SW480 (cell line): ENCODE measurements at regions not wholly inside any gene's neighbourhood (a gene's known extent, or its start where the extent isn't known, plus 50 kb on each side); places are given as distances from the start of the nearest gene placed in this dataset.

Experiments used
- DNase-seq: peaks from one replicate; pipeline ENCODE4 v3.0.0-alpha.2; 2016; ENCODE audit warnings: low spot score

DNA sequence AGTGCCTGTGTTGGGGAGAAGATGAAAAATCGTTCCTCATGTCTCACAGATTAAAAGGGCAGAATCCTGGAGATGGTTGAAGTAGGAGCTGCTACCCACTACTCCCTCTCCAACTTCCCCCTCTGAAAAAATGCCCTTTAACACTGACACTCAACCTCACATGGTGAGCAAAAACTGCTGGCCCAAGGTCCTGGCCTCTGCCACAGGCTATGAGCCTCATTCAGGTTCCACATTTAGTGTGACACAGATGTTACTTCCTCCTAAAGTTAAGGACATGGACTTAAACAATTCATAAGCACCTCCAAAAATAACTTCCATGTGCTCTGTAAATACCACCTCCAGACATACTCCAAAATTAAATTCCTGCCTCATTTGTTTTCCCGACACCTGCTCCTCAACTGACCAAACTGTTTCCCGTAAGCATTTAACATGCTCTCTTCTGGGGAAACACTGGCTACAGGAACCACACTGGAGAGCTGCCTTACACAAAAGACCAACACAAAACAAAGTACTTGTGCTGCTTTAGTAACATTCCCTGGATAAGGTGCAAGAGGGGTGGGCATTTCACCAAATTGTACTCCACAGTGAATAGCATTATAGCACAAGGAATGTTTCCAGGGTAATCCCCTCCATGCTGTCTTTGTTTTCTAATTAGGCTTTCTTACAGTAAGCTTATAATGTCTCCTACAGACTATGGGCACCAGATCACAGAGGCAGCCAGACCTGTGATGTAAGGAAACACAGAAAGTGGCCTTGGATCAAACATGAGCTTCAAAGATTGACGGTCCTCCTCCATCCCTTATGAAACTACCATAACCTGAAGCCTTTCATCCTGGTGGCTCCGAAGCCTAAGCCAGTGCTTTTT is 57.0 kb downstream of the PHLDA1 start:
- DNase-seq, result no peak

DNA sequence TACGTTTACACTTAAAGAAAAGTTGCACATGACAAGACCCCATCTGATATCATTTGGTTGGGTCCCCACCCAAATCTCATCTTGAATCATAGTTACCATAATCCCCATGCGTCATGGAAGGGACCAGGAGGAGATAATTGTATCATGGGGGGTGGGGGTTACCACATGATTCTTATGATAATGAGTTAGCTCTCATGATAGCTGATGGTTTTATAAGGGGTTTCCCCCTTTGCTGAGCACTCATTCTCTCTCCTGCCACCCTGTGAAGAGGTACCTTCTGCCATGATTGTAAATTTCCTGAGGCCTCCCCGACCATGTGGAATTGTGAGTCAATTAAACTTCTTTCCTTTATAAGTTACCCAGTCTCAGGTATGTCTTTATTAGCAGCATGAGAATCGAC is 60.3 kb downstream of the PHLDA1 start:
- DNase-seq, result no peak

DNA sequence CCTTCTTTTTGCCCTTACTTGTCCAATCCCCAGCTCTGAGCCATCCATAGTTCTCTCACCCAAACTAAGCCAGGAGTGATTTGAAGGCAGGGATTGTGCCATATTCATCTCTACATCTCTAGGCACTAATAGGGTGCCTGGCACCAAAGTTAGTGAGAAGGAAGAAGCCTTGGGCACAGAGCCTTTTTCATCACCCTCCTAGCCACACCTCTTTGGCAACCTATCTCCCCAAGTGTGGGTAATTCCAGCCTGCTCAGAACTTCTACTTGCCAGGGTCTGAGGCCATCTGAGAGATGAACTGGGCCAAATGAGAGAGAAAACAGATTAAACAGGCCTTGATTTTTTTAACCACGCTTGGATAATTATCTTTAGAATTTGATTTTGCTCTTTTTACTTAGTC is 61.3 kb downstream of the PHLDA1 start:
- DNase-seq, result no peak

DNA sequence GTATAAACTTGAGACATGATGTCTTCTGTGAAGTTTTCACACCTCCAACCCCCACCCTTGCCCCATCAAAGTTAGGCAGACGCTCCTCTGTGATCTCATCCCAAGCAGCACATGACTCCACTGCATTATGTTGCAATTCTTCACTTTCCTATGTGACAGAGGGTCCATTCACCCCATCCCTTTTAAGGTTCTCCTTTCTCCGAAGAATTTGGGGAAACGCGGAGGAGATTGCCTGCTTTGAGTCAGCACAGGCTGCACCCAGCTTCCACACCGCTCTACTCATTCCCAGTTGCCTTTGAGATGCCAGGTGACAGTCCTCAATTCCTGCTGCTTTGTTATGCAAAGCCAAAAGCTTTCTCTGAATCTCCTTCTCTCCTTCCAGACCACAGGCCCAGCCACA is 61.8 kb downstream of the PHLDA1 start:
- no peak for DNase-seq

DNA sequence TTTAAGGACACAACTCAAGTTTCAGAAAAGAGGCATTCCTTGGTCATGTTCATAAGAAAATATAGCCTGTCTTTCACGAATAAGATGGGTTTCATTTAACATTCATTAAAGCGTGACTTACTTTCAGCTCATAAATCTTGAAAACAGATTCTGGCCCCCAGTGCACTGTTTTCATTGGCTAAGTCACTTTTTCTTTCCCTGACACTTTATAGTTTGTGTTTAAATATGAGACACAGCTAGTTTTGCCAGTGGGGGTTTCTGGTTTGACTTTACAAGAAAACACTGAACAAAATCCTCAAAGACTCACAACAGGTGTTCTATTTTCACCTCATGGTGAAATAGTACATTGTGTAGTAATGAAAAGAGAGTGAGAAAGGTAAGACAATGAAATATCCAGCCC is 65.9 kb downstream of the PHLDA1 start:
- DNase-seq, result no peak

DNA sequence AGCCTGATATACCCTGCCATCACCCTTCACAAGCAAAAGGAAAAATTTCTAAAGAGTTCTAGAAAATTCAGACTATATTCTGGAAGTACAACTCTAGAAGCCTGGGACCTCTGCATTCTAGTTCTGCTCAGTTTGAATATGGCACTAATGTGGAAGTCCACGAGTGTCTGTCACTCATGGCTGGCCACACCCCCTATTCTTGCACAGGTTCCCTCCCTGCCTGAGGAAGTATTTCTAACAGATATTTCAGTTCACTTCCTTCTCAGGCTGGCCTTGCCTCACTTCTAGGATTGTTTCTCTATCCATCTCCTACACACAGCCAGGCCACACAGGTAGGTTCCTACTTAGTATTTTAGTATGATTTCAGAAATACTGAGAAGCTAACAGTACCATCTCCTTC is 67.4 kb downstream of the PHLDA1 start:
- peak; percentile 74 for DNase-seq

DNA sequence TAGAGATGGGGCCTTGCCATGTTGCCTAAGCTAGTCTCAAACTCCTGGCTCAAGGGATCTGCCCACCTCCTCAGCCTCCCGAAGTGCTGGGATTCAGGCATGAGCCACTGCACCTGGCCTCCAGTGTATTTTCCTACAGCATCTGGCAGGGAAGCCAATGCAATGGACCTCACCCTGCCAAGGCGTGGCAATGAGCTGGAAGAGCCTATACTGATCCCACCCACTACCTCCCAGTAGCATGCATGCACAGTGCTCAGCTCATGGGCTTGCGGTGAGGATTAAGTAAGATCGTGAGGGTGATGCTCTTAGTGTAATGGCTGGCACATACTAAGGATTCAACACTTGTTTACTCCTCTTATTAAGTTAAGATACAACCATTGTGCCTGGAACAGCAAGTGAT is 69.7 kb downstream of the PHLDA1 start:
- peak; percentile 91 for DNase-seq

DNA sequence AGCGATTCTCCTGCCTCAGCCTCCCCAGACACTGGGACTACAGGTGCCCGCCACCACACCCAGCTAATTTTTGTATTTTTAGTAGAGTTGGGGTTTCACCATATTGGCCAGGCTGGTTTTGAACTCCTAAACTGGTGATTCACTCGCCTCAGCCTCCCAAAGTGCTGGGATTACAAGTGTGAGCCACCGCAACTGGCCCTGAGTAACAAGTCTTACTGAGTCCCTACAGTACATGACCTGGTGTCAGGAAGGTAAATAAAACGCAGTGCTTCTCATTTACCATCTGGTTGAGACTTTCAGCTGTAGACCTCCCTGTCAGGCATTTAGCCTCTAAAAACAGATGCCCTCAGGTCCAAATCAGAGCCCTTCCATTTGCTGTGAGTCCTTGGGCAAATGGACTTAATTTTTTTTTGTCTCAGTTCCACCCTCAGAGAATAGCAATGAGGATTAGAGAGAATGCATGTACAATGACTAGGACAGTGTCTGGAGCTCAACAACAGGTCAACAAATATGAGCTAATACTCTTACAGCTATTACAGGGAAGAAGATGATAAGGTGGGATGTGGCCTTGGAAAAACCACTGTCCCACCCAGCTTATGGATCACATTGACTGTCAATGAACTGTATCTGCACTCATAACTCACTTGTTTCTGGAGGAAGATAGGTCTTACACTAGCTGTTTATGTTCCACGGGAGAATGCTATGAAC is 70.5 kb downstream of the PHLDA1 start:
- peak; percentile 63 for DNase-seq

DNA sequence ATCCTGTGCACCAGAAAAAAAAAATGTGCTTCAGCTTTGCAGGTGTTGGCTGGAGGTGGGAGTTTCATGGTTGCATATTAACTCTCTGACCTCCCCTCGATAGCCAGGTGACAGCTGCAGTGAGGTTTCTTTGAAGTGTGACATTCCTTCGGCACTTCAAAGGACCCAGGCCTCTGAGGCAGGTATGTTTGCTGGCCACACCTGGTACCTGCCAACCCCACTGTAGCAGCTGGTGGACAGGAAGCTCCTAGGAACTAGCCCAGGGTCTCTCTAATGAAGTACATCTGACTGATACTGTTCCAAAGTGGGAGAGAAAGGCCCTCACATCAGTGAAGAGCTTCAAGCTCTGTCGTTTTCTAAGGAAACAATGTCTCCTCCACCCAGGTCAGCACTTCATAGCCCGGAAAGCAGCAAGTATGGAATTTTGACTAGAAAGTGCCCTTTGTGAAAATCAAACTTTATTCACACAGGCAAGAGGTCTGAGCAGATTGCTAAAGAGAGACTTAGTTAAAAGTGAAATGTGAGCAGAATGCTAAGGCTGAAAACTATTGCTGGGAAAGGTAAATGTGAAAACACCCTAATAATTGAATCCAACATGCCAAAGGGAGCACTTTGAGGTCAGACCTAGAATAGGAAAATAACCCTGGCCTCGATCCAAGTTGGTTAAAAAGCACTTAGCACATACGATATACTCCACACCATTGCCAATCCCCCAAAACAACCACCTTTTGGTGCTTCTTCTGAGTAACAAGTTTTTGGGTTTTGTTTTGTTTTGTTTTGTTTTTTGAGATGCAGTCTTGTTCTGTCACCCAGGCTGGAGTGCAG is 71.3 kb downstream of the PHLDA1 start:
- peak; percentile 100 for DNase-seq

DNA sequence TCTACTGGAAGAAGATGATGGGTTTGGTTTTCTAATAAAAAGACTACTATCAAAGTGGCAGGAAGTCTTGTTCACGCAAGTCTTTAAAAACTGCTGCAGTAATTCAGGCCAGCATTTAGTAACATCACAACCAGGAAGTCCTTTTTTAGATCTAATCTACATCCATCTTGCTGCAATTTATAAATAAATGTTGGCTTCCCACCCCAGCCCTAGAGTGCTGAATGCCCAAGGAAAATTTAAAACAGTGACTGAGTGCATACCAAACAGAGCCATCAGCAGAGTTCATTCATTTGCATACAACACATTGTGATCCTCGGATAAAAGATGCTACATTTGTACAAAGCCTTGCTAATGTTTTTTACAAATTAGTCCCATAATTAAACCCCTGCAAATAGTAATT is 72.1 kb downstream of the PHLDA1 start:
- peak; percentile 77 for DNase-seq

DNA sequence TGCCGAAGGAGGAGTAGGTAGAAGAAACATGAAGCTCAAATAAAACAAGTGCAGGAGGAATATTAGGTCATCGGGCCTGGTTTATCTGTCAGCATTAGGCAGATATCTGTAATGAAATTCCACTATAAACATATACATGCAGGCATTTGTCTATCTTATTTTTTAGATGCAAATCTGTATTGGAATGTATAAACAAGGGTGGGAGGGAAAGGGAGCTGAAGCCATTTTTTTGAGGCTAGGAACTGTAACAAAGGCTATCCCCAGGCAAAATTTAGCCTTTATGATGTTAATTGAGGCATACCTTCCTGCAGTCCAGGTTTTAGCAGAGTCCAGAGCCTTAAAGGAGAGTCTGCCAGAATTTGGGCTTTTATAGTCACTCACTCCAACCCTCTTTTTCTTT is 72.5 kb downstream of the PHLDA1 start:
- DNase-seq, result peak; percentile 53

DNA sequence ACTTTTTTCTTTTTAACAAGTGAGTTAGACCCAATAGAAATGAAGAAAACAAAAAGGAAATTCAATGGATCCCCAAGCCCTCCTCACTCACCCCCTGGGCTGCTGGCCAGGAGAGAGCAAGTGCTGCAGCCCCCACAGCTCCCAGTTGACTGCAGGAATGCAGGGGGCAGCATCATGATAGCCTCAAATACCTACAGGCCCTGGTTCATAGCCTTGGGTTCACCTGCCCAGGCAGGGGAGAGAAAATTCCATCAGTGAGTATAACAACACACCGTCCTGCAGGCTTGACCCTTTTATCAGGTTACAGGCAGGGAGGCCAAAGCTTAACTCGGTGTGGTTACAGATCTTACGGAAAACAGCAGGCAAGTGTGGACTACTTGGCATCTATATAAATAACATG is 76.3 kb downstream of the PHLDA1 start:
- DNase-seq, result no peak

DNA sequence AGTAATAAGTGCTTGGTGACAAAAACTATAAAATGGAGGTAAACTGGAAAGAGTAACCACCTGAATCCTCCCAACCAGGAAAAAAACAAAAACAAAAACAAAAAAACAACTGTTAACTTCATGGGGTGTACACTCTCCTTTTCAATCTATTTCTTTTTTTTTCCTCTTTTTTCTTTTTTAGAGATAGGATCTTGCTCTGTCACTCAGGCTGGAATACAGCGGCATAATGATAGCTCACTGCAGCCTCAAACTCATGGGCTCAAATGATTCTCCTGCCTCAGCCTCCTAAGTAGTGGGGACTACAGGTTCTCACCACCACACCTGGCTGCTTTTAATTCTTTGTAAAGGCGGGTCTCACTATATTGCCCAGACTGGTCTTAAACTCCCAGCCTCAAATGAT is 76.8 kb downstream of the PHLDA1 start:
- no peak for DNase-seq

DNA sequence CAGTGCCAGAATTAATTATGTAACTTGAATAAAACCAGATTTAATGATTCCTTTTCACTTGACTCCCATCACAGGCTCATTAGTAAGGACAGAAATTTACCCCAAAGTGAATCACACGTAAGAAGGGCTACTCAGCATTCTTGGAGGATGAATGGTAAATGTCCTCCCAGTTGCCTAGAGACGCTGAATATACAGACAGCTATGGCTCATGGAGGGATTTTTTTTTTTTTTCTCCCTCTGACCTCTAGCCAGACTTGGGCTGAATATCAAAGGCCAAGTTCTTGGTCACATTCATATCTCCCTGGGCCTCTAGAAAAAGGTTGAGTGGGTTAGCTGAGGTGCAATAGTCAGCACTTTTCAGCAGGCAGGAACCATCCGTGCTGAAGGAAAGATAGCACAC is 77.5 kb downstream of the PHLDA1 start:
- peak; percentile 91 for DNase-seq

DNA sequence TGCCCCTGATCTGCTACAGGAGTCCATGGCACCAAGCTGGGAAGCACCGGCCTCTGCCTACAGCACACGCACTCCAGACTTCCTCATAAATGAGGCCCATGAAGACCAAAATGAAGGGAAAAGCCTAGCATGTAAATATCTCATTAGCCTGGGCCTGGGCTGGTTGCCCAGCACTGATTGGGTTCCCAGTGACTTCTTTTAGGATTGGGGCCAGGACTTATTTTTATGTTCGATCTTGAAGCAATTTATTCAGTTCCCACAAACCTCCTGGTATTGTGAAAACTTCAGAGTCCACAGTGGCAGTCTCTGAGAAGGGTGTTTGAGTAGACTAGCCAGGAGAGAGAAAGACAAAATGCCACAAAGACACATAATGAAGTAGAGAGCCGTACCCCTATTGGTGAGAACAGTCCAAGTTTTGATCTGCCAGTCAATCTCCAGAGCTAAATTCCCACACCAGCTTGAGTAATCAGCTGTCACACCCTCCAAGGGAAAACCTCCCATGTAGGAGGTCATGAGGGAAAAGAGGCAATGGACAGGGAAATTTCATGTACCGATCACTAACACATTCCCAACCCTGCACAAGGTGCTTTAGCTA is 78.2 kb downstream of the PHLDA1 start:
- peak; percentile 70 for DNase-seq

DNA sequence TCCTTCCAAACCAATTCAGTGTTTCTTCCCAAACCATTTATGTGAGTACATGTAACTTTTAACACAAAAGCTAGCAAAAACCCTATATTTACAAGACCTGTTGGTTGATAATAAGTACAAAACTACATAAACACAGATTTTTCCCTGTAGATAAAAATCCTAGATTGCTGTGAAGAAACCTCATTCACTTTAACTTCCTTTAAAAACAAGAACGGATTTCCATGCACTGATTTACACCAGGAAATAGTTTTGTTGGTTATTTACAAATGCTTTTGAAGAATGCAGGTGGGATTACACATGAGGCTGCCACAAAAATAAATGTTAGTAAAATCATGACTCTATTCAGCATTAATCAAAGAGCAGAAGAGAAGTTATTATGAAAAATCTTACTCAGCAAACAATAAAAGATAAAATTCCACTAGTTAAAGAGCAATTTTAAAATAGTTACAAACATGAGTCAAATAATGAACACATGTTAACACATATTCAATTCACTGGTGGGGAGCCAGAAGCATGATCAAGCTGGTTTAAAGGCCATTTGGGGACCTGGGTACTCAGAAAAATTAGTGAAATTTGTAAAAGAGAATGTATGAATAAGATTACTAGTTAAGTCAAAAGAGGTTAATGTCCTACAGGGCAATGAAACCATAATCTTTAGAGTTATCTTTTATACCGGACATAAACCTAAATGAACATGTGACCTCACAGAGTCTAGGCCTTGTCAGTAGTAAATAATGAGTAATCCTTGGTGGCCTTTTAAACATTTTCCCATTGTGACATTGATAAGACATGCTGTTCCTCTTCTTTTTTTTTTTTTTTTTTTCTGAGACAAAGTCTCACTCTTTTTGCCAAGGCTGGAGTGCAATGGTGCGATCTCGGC is 79.9 kb downstream of the PHLDA1 start:
- DNase-seq, result no peak

DNA sequence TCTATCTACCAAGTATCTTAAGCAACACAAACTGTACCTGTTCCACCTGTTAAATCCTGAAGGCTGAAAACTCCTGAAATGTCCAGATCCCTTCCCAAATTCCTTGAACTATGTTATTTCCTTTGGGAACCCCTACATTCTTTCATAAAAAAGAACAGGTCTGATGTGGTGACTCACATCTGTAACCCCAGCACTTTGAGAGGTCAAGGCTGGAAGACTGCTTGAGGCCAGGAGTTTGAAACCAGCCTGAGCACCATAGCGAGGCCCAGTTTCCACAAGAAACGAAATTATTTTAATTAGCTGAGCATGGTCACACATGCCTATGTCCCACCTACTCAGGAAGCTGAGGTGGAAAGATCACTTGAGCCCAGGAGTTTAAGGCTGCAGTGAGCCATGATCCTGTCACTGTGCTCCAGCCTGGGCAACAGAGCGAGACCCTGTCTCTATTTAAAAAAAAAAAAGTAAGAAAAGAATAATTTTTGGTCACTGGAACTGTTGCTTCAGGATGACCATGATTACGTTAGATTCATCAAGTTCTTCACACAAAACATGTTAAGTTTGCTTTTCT is 84.3 kb downstream of the PHLDA1 start:
- DNase-seq, result no peak

DNA sequence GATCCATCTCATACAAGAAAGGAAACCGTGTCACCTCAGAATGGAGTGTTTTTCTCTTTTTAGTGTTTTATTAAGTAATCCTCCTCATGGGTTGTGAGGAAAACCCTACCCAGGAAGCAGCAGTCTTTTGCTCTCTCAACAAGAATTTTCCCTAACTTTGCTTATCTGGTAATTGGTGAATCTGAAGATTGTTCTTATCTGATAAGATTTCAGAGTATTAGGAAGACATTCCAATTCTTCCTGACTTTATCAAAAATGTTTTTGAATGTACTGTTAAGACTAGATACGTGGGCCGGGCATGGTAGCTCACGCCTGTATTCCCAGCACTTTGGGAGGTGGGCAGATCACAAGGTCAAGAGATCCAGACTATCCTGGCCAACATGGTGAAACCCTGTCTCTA is 86.0 kb downstream of the PHLDA1 start:
- DNase-seq, result no peak

DNA sequence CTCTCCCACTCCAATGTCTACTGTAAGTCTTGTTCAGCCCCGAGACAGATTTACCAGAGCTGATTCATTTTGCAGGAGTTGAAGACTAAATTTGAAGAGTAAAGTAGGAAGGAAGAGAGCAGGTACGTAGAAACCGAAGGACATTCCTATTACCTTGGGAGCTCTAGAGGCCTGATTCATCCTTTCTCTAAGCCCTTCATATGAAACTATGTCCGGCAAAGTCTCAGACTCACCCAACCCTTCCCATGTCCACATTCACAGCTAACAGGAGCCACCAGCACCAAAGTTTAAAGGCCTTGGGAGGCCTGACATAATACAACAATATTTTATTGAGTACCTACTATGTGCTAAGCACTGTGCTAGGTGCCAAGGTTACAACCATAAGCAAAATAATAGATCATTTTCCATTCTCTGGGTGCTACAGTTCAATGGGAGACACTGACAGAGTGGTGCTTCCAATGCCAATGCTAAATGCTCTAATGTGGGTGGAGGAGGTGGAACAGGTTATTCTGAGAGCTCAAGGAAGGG is 86.6 kb downstream of the PHLDA1 start:
- DNase-seq, result peak; percentile 25

DNA sequence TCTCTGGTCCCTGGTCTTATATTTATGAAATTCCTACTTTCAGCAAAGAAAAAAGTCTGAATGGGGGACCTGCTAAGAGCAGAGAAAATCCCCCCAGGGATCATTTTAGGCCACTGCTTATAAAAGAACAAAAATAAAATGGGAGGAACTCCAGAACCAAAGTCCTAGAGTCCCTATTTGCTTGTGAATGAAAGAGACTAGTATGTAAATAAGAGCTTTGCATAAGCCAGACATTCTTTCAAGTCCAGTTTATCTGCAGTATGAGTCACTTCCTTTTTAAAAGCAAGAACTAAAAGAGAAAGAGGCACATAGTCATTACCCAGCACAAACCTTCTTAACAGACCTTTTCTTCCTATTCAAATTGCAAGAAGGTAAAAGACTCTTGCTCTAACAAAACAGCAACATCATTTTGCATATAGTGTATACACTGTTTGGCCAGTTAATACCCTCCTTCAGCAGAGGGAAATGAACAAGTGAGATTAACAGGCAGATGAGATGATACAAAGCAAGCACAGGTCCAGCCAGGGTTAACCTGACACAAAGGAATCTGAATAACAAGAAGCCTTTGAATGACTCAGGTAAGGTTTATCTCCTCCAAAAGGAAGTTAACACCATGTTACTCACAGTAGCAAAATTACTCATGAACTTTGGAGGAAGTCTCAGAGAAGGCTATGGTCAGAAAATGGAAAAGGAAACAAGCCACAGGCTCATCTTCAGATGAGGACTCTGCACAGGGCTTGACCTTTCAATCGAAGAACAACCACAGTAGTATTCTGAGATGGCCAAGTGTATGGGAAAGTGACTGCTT is 87.3 kb downstream of the PHLDA1 start:
- peak; percentile 93 for DNase-seq
